Brain microvascular endothelial cell (primary cell): ENCODE measurements at regions not wholly inside any gene's neighbourhood (a gene's known extent, or its start where the extent isn't known, plus 50 kb on each side); places are given as distances from the start of the nearest gene placed in this dataset.
"Not testable (repeated sequence)": the region's sequence is repeated elsewhere in the genome, so short reads cannot be mapped to it uniquely, and the experiment has no call there.

Experiments used
- DNase-seq: peaks from one replicate; pipeline ENCODE4 v3.0.0-alpha.2; 2020
- H3K27ac ChIP-seq: fragments of 250-450 bp; sonication (Bioruptor Pico); 2 replicates; pipeline ENCODE4 v1.5.1; 2020; ENCODE audit warnings: mild to moderate bottlenecking, moderate library complexity
- H3K27me3 ChIP-seq: fragments of 250-450 bp; sonication (Bioruptor Pico); replicated peaks from 2 replicates; pipeline ENCODE4 v1.5.1; 2020; ENCODE audit warnings: mild to moderate bottlenecking
- H3K36me3 ChIP-seq: fragments of 250-450 bp; sonication (Bioruptor Pico); replicated peaks from 2 replicates; pipeline ENCODE4 v1.5.1; 2020; ENCODE audit warnings: mild to moderate bottlenecking
- H3K4me3 ChIP-seq: 2 replicates; pipeline ENCODE4 v1.5.1; 2011; ENCODE audit warnings: low read depth, mild to moderate bottlenecking, control low read depth, low read length, moderate library complexity
- in situ Hi-C: cut with HindIII; loops from 2 replicates; pipeline ENCODE4 v1.10.0; 2017; ENCODE audit warnings: low sequenced_read_pairs, low pct_ligation_motif_present
- TF ChIP-seq, protein P1 (sequence below): IDR thresholded peaks from 2 replicates; pipeline ENCODE4 v1.5.1; 2011; ENCODE audit warnings: low read depth, mild to moderate bottlenecking, moderate library complexity, low read length, control low read depth, inconsistent platforms; ENCODE audit errors: missing control alignments

GRCh38 chr5:98319299-98320011 is 454.0 kb upstream of the RGMB start:
- H3K36me3 ChIP-seq: no peaks in the 10 kb centered on the region
- H3K27ac ChIP-seq: no peak overlapping the region
- TF ChIP-seq, protein P1, sequence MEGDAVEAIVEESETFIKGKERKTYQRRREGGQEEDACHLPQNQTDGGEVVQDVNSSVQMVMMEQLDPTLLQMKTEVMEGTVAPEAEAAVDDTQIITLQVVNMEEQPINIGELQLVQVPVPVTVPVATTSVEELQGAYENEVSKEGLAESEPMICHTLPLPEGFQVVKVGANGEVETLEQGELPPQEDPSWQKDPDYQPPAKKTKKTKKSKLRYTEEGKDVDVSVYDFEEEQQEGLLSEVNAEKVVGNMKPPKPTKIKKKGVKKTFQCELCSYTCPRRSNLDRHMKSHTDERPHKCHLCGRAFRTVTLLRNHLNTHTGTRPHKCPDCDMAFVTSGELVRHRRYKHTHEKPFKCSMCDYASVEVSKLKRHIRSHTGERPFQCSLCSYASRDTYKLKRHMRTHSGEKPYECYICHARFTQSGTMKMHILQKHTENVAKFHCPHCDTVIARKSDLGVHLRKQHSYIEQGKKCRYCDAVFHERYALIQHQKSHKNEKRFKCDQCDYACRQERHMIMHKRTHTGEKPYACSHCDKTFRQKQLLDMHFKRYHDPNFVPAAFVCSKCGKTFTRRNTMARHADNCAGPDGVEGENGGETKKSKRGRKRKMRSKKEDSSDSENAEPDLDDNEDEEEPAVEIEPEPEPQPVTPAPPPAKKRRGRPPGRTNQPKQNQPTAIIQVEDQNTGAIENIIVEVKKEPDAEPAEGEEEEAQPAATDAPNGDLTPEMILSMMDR: no peak
- H3K4me3 ChIP-seq: no peak overlapping the region
- no peak for DNase-seq
- H3K27me3 ChIP-seq: no peaks in the 10 kb centered on the region
- in situ Hi-C loops: no loop called here

DNA sequence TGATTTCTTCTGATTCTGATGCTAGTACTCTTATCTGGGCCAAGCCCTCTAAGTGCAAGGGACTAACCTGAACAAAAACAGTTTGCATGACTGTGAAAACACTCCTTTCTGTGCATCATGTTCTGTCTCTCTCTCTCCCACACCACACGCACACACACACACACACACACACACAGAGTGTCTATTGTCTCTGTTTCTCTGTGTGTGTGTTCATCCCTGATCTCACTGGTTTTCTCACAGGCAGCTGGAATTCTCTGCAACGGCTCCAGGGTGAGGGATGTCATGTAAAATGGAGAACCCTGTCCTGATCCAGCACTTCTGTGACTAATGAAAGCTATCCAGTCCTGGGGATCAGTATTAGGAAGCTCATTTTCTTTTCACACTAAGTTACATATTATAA is 453.1 kb upstream of the RGMB start:
- Histone ChIP-seq H3K27me3 (no peaks in the 10 kb centered on the region), H3K27ac (no peak overlapping the region), H3K4me3 (no peak overlapping the region), H3K36me3 (no peaks in the 10 kb centered on the region)
- in situ Hi-C loops: no loop called here
- DNase-seq: no peak
- TF ChIP-seq, protein P1: no peak

GRCh38 chr5:98321361-98321760 is 452.1 kb upstream of the RGMB start:
- in situ Hi-C loops: no loop called here
- DNase-seq: no peak
- no peak overlapping the region for H3K27ac ChIP-seq
- TF ChIP-seq, protein P1: no peak
- H3K36me3 ChIP-seq: no peaks in the 10 kb centered on the region
- no peak overlapping the region for H3K4me3 ChIP-seq
- H3K27me3 ChIP-seq: no peaks in the 10 kb centered on the region

GRCh38 chr5:98325187-98325586 is 448.3 kb upstream of the RGMB start:
- DNase-seq, H3K27me3 ChIP-seq, H3K4me3 ChIP-seq, H3K27ac ChIP-seq, H3K36me3 ChIP-seq, in situ Hi-C loops: not testable (repeated sequence)

GRCh38 chr5:98328015-98328414 is 445.4 kb upstream of the RGMB start:
- no peaks in the 10 kb centered on the region for H3K27me3 ChIP-seq
- no peak overlapping the region for H3K27ac ChIP-seq
- no peak overlapping the region for H3K4me3 ChIP-seq
- TF ChIP-seq, protein P1: no peak
- in situ Hi-C loops: no loop called here
- DNase-seq: no peak
- no peaks in the 10 kb centered on the region for H3K36me3 ChIP-seq

- Histone ChIP-seq H3K36me3 (no peaks in the 10 kb centered on the region), H3K27ac (no peak overlapping the region), H3K27me3 (no peaks in the 10 kb centered on the region), H3K4me3 (no peak overlapping the region)
- DNase-seq: no peak
- TF ChIP-seq, protein P1: no peak
- in situ Hi-C loops: no loop called here
Measured at GRCh38 chr5:98330871-98331270, 442.6 kb upstream of the RGMB start.
